ENCODE measurements at regions not wholly inside any gene's neighbourhood (a gene's known extent, or its start where the extent isn't known, plus 50 kb on each side); places are given as distances from the start of the nearest gene placed in this dataset.

DNA sequence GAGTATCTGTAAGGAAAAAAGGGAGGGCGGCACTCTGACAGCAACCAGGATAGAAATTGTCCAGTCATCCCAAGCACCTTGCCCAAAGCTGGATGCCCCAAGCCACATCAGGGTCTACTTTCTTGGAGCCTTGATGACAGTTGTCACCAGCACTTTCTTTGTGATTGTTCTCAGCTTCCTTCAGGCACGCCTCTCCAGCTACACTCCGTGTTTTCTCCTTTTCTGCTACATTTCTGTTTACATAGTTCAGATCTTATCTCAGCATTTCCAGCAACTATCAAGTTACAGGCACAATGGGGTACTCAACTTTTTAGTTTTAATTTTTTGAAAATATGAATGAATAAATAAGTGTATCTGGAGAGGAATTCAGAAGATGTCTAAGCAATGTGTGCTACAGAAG lies 115.3 kb upstream of the CELF4 start:
- ChIA-PET CTCF (no interaction called here), POLR2A (interaction anchor here (0.7 kb wide), 1 partner anchor 14 kb away, joined by 3 read pairs; no protein-coding TSS in a partner anchor)
- intact Hi-C loops (cut with micrococcal nuclease): no loop called here
- Mint-ChIP-seq H3K27ac (ENCODE audit: low read depth, unreplicated experiment) (no peak overlapping the region), H3K36me3 (ENCODE audit: insufficient read depth, unreplicated experiment) (no peaks in the 10 kb centered on the region), H3K9me3 (ENCODE audit: unreplicated experiment) (no peaks in the 10 kb centered on the region), H3K27me3 (ENCODE audit: insufficient read depth, unreplicated experiment) (no peaks in the 10 kb centered on the region), H3K4me1 (ENCODE audit: insufficient read depth, unreplicated experiment) (no peaks in the 10 kb centered on the region), H3K4me3 (ENCODE audit: unreplicated experiment) (no peak overlapping the region)
- TF ChIP-seq, protein P1, sequence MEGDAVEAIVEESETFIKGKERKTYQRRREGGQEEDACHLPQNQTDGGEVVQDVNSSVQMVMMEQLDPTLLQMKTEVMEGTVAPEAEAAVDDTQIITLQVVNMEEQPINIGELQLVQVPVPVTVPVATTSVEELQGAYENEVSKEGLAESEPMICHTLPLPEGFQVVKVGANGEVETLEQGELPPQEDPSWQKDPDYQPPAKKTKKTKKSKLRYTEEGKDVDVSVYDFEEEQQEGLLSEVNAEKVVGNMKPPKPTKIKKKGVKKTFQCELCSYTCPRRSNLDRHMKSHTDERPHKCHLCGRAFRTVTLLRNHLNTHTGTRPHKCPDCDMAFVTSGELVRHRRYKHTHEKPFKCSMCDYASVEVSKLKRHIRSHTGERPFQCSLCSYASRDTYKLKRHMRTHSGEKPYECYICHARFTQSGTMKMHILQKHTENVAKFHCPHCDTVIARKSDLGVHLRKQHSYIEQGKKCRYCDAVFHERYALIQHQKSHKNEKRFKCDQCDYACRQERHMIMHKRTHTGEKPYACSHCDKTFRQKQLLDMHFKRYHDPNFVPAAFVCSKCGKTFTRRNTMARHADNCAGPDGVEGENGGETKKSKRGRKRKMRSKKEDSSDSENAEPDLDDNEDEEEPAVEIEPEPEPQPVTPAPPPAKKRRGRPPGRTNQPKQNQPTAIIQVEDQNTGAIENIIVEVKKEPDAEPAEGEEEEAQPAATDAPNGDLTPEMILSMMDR (IDR thresholded peaks at IDR 0.05; ENCODE audit: unreplicated experiment): no peak
- no peak for DNase-seq (ENCODE audit: unreplicated experiment)
- no TSS peak for BruUV-seq (replicated peaks)

DNA sequence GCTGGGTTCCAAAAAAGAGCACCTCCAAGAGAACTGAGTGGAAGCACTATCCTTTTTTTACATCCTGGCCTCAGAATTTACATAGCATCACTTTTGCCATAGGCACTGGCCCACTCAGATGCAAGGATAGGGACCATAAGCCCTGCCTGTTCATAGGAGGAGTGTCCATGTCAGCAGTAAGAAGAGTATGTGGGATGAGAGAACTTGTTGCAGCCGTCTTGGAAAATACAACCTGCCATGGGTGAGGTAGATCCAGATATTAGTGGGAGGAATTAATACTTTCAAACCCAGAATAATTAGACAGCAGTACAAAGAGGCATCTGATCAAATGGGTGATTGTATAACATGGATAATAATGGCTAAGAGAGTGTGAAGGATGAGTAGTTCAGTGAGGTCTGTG lies 110.7 kb upstream of the CELF4 start:
- no peaks in the 10 kb centered on the region for H3K27me3 Mint-ChIP-seq (ENCODE audit: insufficient read depth, unreplicated experiment)
- H3K9me3 Mint-ChIP-seq (ENCODE audit: unreplicated experiment): no peaks in the 10 kb centered on the region
- no peaks in the 10 kb centered on the region for H3K36me3 Mint-ChIP-seq (ENCODE audit: insufficient read depth, unreplicated experiment)
- no peak for DNase-seq (ENCODE audit: unreplicated experiment)
- H3K4me1 Mint-ChIP-seq (ENCODE audit: insufficient read depth, unreplicated experiment): no peaks in the 10 kb centered on the region
- BruUV-seq (replicated peaks): no TSS peak
- H3K4me3 Mint-ChIP-seq (ENCODE audit: unreplicated experiment): no peak overlapping the region
- no peak overlapping the region for H3K27ac Mint-ChIP-seq (ENCODE audit: low read depth, unreplicated experiment)
- TF ChIP-seq, protein P1 (IDR thresholded peaks at IDR 0.05; ENCODE audit: unreplicated experiment): no peak
- ChIA-PET POLR2A (no interaction called here), CTCF (no interaction called here)
- intact Hi-C loops (cut with micrococcal nuclease): no loop called here

DNA sequence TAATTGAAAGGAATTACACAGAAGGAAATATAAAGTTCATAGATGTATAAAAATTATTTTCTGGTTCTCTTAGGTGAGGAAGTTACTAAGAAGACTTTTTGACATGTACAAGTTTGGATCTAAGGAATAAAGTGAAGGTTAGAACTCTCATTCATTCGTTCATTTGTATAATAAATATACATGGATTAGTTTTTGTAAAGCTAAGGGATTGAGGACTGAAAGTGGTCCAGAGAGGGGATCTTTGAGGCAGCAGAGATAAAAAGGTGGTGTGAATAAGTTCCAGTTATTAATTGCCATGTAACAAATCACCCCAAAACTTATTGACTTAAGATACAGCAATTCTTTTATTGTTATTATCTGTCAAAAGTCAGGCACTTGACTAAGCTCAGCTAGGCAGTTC lies 110.1 kb upstream of the CELF4 start:
- Mint-ChIP-seq H3K4me1 (ENCODE audit: insufficient read depth, unreplicated experiment) (no peaks in the 10 kb centered on the region), H3K9me3 (ENCODE audit: unreplicated experiment) (no peaks in the 10 kb centered on the region), H3K36me3 (ENCODE audit: insufficient read depth, unreplicated experiment) (no peaks in the 10 kb centered on the region), H3K27ac (ENCODE audit: low read depth, unreplicated experiment) (no peak overlapping the region), H3K4me3 (ENCODE audit: unreplicated experiment) (no peak overlapping the region), H3K27me3 (ENCODE audit: insufficient read depth, unreplicated experiment) (no peaks in the 10 kb centered on the region)
- no peak for DNase-seq (ENCODE audit: unreplicated experiment)
- TF ChIP-seq, protein P1 (IDR thresholded peaks at IDR 0.05; ENCODE audit: unreplicated experiment): no peak
- no TSS peak for BruUV-seq (replicated peaks)
- ChIA-PET POLR2A (no interaction called here), CTCF (no interaction called here)
- intact Hi-C loops (cut with micrococcal nuclease): no loop called here

DNA sequence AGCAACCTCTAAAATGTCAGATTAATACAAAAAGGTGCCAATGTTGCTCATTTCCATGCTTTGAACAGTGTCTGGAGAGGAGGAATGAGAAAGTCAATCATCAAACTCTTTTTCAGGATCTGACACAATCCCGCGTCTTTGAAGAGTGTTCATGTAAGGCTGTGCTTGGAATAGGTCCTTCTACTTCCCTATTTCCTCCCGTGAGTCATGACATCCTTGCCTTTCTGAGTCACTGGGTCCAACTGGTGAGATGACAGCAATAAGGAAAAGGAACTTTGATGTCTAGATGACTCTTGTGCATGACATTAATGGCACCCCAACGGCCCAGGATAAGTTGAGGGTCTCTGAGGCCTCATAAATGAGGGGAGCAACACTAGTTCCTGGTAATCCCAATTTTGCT lies 109.0 kb upstream of the CELF4 start:
- no peak overlapping the region for H3K27ac Mint-ChIP-seq (ENCODE audit: low read depth, unreplicated experiment)
- H3K9me3 Mint-ChIP-seq (ENCODE audit: unreplicated experiment): no peaks in the 10 kb centered on the region
- no peaks in the 10 kb centered on the region for H3K27me3 Mint-ChIP-seq (ENCODE audit: insufficient read depth, unreplicated experiment)
- peak; percentile 46 for DNase-seq (ENCODE audit: unreplicated experiment)
- no peaks in the 10 kb centered on the region for H3K4me1 Mint-ChIP-seq (ENCODE audit: insufficient read depth, unreplicated experiment)
- intact Hi-C loops (cut with micrococcal nuclease): no loop called here
- TF ChIP-seq, protein P1 (IDR thresholded peaks at IDR 0.05; ENCODE audit: unreplicated experiment): no peak
- H3K4me3 Mint-ChIP-seq (ENCODE audit: unreplicated experiment): no peak overlapping the region
- no TSS peak for BruUV-seq (replicated peaks)
- ChIA-PET CTCF (no interaction called here), POLR2A (no interaction called here)
- no peaks in the 10 kb centered on the region for H3K36me3 Mint-ChIP-seq (ENCODE audit: insufficient read depth, unreplicated experiment)

Measured in MCF 10A (cell line).